GM21515 (cell line): ENCODE measurements at regions not wholly inside any gene's neighbourhood (a gene's known extent, or its start where the extent isn't known, plus 50 kb on each side); places are given as distances from the start of the nearest gene placed in this dataset.

Experiments used
- ATAC-seq: cut with Tn5 transposase; IDR thresholded peaks from one replicate; pipeline ENCODE4 v1.9.1; 2021; ENCODE audit not compliant: unreplicated experiment

- ATAC-seq = no peak
These were observed 58.5 kb downstream of the PSMG1 start for GRCh38 chr21:39124681-39125251.

GRCh38 chr21:39123375-39123774, 59.9 kb downstream of the PSMG1 start:
- ATAC-seq = no peak

- no peak for ATAC-seq
These were observed 61.5 kb downstream of the PSMG1 start for GRCh38 chr21:39121600-39122355.

- no peak for ATAC-seq
These were observed 62.2 kb downstream of the PSMG1 start for GRCh38 chr21:39120876-39121599.

- ATAC-seq = no peak
These were observed 63.4 kb downstream of the PSMG1 start for GRCh38 chr21:39119891-39120290.

GRCh38 chr21:39118604-39119215, 64.5 kb downstream of the PSMG1 start:
- ATAC-seq = no peak

- ATAC-seq = no peak
These were observed 65.2 kb downstream of the PSMG1 start for GRCh38 chr21:39118061-39118460.

GRCh38 chr21:39117440-39117970, 65.7 kb downstream of the PSMG1 start:
- ATAC-seq = no peak

- ATAC-seq = no peak
These were observed 66.4 kb downstream of the PSMG1 start for GRCh38 chr21:39116761-39117439.

- ATAC-seq = no peak
These were observed 67.5 kb downstream of the PSMG1 start for GRCh38 chr21:39115576-39116235.

GRCh38 chr21:39114871-39115575, 68.2 kb downstream of the PSMG1 start:
- no peak for ATAC-seq

- ATAC-seq = no peak
These were observed 71.2 kb downstream of the PSMG1 start for GRCh38 chr21:39111931-39112550.

- ATAC-seq = no peak
These were observed 72.8 kb downstream of the PSMG1 start for GRCh38 chr21:39110431-39110830.

- no peak for ATAC-seq
These were observed 73.5 kb downstream of the PSMG1 start for GRCh38 chr21:39109596-39110210.

- no peak for ATAC-seq
These were observed 74.1 kb downstream of the PSMG1 start for GRCh38 chr21:39109163-39109530.

- ATAC-seq = no peak
These were observed 74.7 kb downstream of the PSMG1 start for GRCh38 chr21:39108291-39109162.

GRCh38 chr21:39107739-39108138, 75.5 kb downstream of the PSMG1 start:
- ATAC-seq = no peak

GRCh38 chr21:39106881-39107462, 76.3 kb downstream of the PSMG1 start:
- ATAC-seq = no peak
